ENCODE measurements at regions not wholly inside any gene's neighbourhood (a gene's known extent, or its start where the extent isn't known, plus 50 kb on each side); places are given as distances from the start of the nearest gene placed in this dataset.

GRCh38 chr2:125070726-125071505, 1045.8 kb downstream of the CNTNAP5 start:
- no peak for DNase-seq

- DNase-seq, result no peak
Observed at GRCh38 chr2:125073440-125073839, 1048.4 kb downstream of the CNTNAP5 start.

- no peak for DNase-seq
Observed at GRCh38 chr2:125085904-125086303, 1060.8 kb downstream of the CNTNAP5 start.

DNA sequence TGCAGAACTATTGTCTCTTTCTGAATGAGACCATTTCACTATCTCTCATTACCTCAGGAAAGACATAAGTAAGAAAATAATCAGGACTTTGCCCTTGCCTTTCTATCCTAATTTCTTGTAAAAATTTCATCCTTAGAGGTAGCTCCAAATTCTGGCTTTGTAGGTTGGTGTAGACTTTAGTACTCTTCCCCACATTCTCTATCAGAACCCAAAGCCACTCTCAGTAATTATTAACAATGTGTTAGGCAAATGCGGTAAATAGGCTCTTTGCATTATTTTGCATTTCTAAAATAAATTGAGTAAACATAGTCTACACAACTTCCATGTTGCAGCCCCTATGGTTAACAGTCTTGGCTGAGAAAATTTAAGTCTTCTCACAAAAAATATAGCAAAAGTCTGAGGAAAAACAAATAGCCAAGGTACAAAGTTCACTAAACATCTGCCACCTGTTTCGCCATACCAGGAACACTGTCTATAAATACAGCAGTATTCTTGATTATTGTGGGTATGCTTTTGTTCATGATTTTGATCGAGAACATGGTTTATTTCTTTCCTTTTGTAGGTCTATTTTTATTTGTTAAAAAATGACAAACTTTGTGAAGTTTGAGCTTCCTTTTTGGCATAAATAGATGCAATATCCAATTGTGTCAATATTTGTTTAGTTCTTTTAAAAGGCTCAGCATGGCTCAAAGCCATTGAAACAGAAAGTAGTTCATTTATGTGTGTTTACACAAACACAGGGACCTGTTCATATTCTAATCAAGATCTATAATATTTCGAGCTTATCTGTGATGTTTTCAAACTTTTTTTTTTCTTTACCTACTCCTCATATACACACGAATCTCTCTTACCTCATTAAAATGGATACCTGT, 1061.5 kb downstream of the CNTNAP5 start:
- no peak for DNase-seq

DNA sequence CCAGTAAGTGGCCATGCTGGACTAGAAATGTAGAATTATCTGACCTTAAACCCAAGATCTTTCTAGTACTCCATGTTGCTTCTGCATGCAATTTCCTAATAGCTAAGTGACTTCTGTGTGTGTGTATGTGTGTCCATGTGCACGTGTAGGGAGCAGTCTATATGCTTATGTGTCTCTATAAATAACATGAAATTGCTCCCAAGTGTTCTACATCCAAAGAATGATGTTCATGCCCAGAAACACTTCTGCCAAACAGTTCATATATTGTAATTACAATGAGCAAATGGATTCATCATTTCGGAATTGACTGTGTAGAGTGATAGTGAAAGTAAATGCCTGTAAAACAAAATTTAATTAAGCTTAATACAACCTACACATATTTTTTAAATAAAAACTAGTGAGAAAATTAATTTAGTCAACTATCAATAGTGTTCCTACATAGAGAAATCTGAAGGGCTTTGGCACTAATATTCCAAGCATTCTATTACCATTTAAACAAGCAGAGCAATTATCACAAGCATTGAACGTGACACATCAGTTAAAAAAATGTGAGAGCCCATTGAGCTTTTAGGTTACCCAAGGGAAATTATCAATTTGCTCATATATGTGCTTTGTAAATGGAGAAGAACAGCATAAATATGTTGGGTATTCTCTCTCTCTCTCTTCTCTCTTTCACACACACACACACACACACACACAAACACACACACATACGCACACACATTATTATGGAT, 1067.4 kb downstream of the CNTNAP5 start:
- DNase-seq, result no peak

- DNase-seq, result no peak
Observed at GRCh38 chr2:125095826-125096225, 1070.7 kb downstream of the CNTNAP5 start.

DNA sequence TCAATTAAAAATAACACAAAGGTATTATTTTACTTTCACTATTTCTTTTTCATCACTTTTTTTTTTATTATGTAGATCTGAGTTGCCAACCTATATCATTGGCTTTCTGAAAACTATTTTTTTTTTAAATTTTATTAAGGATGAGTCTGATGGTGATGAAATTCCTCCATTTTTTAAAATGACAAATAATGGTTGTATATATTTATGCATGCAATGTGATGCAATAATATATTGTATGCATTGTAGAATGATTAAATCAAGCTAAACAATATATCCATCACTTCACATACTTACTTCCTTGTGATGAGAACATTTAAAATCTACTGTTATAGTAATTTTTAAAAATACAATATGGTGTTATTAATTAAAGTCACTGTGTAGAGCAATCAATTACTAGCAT, 1081.6 kb downstream of the CNTNAP5 start:
- no peak for DNase-seq

- no peak for DNase-seq
Observed at GRCh38 chr2:125107446-125107845, 1082.4 kb downstream of the CNTNAP5 start.

DNA sequence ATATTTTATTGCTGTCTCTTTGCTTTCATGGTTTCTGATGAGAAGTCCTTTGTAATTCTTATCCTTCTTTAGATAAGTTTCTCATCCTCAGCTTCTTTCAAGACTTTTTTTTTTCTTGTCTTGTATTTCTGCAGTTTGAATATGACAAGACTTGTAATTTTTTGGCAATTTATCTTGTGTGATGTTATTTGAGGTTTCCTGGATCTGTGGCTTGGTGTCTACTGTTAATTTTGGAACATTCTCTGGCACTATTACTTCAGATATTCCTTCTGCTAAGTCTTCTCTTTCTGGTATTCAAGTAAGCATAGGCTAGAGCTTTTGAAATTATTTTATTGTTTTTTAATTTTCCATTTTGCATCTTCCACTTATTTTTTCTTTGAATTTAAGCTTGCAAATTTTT, 1083.2 kb downstream of the CNTNAP5 start:
- no peak for DNase-seq

DNA sequence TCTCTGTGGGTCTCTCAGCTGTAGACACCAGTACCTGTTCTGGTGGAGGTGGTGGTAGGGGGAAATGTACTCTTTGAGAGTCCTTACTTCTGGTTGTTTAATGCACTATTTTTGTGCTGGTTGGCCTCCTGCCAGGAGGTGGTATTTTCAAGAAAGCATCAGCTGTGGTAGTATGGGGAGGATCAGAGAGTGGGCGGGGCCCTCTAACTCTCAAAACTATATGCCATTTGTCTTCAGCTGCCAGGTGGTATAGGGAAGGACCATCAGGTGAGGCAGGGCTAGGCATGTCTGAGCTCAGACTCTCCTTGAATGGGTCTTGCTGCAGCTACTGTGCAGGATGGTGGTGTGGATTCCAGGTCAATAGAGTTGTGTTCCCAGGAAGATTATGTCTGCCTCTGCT, 1100.8 kb downstream of the CNTNAP5 start:
- DNase-seq, result no peak

- DNase-seq, result no peak
Observed at GRCh38 chr2:125160947-125161346, 1135.9 kb downstream of the CNTNAP5 start.

DNA sequence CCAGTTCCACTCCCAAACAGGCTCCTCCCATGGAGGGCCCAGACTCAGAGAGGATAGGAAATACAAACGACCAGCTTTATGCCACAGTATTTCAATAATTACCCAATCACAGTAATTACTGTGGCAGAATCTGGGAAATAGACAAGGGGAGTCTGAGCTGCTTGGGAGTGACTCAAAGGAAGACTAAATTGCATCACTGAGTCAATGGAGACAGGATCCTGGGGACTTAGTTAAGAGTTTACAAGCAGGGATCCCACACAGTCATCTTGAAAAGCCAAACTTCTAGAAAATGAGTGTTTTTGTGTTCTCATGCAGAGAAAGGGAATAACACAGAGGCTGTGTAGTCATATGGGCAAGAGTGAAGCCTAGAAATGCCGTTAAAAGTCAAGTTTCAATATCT, 1142.1 kb downstream of the CNTNAP5 start:
- no peak for DNase-seq

- DNase-seq, result no peak
Observed at GRCh38 chr2:125167820-125168219, 1142.7 kb downstream of the CNTNAP5 start.

GRCh38 chr2:125168442-125168841, 1143.4 kb downstream of the CNTNAP5 start:
- no peak for DNase-seq

- no peak for DNase-seq
Observed at GRCh38 chr2:125169022-125169763, 1144.1 kb downstream of the CNTNAP5 start.

DNA sequence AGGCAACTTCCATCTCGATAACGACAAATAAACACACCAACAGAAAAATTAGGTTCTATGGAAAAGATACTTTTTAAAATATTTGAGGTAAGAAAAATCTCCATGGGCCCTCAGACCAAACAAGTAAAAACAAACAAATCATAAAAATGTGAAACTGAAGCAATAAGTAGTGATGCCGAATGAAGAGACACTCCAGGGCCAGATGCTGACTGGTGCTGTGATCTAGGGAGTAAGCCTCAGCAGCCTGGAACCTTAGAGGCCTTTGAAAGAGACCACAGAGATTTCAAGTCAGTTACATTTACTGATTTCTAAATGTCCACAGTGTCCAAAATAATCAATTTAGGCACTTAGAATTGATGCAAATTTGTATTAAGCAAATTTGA, 1144.7 kb downstream of the CNTNAP5 start:
- DNase-seq, result no peak

DNA sequence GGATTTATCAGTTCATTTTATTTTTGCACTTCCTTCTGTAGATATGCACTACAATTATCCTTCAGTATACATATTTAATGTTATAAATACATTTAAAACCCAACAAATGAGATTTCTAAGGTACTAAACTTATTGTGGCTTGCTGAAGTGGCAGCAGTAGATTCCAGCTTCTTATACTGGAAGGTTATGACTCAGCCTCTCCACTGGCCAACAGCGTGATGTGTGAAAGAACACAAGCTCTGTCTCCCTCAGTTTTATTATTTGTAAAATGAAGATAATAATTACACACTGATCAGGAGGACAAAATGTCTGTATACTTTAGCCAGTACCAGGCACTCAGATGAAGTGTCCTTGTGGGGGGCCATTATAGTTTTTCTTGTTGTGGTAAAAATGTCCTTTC, 1147.1 kb downstream of the CNTNAP5 start:
- no peak for DNase-seq

DNA sequence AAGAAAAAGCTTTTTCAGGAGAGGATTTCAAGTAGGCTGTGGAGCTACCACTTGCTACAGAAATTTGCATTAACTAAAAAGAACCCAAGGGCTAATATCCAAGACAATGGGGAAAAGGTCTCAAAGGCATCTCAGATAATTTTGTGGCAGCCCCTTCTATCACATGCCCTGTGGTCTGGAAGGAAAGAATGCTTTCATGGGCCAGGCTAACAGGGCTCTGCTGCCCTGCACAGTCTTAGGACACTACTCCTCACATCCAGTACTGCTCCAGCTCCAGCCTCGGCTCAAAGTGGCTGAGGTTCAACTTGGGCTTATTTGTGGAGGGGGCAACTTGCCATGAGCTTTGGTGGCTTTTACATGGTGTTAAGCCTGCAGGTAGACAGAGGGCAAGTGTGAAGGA, 1150.3 kb downstream of the CNTNAP5 start:
- DNase-seq, result no peak

DNA sequence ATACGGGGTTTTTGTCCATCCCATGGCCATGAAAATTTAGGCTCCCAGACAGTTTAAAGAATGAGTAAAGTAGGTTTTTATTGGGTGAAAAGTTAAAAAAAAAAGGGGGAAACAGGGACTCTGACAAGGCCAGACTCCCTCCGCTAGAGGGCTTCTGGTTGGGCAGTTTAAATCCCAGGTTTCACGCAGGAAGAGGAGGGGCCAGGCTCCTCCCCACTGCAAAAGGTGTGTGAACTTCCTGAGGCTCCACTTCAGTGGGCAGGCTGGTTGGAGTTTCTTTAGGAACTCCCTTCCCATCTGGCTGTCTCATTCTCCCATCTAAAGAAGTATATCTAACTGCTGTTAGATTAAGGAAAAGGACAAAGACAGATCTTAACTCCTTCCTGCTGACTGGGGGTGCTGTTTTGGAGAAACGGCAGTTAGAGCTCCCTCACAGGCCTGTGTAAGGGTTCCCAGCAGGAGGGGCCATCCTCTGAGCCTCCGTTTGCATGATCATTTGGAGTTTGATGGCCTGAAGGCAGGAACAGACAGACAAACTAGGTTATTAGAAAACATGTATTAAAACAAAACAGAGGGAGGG, 1160.7 kb downstream of the CNTNAP5 start:
- DNase-seq, result no peak

DNA sequence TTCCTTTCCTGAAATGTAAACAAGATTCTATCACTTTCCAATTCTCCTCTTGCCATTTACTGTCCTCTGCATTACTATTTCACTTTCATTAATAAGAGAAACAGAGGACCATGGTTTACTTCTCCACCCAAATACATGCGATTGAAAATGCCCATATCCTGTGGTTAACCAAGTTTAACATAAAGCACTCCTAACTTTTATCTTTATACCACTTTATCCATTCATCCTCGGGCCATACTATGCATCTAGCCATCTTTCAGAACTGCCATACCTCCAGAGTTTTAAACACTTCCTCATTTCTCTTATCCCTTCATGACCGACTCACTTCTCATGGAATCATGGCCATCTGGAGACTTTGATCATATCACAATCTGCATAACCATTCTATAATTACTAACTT, 1182.3 kb downstream of the CNTNAP5 start:
- no peak for DNase-seq

GRCh38 chr2:125216321-125216720, 1191.2 kb downstream of the CNTNAP5 start:
- no peak for DNase-seq

- DNase-seq, result no peak
Observed at GRCh38 chr2:125224188-125224587, 1199.1 kb downstream of the CNTNAP5 start.

Data from GOT3 (cell line).